DOHH2 (cell line): ENCODE measurements at regions not wholly inside any gene's neighbourhood (a gene's known extent, or its start where the extent isn't known, plus 50 kb on each side); places are given as distances from the start of the nearest gene placed in this dataset.

Experiments used
- EZH2phosphoT487 ChIP-seq: fragments of 200-600 bp; sonication (generic); IDR thresholded peaks from 2 replicates; pipeline ENCODE4 v1.6.1; 2017; ENCODE audit warnings: borderline replicate concordance, mild to moderate bottlenecking, antibody characterized with exemption, low read length, moderate library complexity, mixed read lengths
- TF ChIP-seq, protein P1 (sequence below): fragments of 200-600 bp; sonication (generic); IDR thresholded peaks from one replicate; pipeline ENCODE4 v1.5.1; 2014; ENCODE audit warnings: antibody characterized with exemption, mild to moderate bottlenecking, low read depth, low read length; ENCODE audit not compliant: poor library complexity, severe bottlenecking

DNA sequence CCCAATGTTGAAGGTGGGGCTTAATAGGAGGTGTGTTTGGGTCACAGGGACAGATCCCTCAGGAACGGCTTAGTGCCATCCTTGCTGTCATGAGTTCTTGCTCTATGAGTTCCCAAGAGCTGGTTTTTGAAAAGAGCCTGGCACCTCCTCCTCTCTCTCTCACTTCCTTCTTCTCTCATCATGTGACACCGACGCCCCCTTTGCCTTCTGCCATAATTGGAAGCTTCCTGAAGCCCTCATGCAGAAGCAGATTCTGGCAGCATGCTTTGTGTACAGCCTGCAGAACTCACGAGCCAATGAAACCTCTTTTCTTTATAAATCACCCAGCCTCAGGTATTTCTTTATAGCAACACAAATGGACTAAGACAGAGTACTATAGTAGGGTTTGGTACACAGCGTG lies 100.4 kb upstream of the SH3BP4 start:
- TF ChIP-seq, protein P1, sequence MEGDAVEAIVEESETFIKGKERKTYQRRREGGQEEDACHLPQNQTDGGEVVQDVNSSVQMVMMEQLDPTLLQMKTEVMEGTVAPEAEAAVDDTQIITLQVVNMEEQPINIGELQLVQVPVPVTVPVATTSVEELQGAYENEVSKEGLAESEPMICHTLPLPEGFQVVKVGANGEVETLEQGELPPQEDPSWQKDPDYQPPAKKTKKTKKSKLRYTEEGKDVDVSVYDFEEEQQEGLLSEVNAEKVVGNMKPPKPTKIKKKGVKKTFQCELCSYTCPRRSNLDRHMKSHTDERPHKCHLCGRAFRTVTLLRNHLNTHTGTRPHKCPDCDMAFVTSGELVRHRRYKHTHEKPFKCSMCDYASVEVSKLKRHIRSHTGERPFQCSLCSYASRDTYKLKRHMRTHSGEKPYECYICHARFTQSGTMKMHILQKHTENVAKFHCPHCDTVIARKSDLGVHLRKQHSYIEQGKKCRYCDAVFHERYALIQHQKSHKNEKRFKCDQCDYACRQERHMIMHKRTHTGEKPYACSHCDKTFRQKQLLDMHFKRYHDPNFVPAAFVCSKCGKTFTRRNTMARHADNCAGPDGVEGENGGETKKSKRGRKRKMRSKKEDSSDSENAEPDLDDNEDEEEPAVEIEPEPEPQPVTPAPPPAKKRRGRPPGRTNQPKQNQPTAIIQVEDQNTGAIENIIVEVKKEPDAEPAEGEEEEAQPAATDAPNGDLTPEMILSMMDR: no peak
- no peak for TF ChIP-seq EZH2phosphoT487
